Thoracic aorta (tissue), 2 donors: ENCODE measurements at regions not wholly inside any gene's neighbourhood (a gene's known extent, or its start where the extent isn't known, plus 50 kb on each side); places are given as distances from the start of the nearest gene placed in this dataset.

ENCODE experiments used
- ATAC-seq: fragments of 150-250 bp; one replicate; pipeline ENCODE4 v1.8.0; 2017; ENCODE audit warnings: low read depth; ENCODE audit not compliant: insufficient number of reproducible peaks, low FRiP score
- DNase-seq: peaks from one replicate; pipeline ENCODE4 v3.0.0-alpha.2; 2020; ENCODE audit warnings: low spot score
- H3K27ac ChIP-seq, 2 donors: fragments of 200-600 bp; sonication (generic); 1 replicate in 1 of 2; 2 replicates in 1 of 2; pipeline ENCODE4 v1.5.1; 2016; ENCODE audit warnings: mild to moderate bottlenecking in 2 of 2, moderate library complexity in 2 of 2
- H3K27me3 ChIP-seq: fragments of 200-600 bp; sonication (generic); replicated peaks from 2 replicates; pipeline ENCODE4 v1.6.0; 2016; ENCODE audit warnings: mild to moderate bottlenecking; ENCODE audit not compliant: insufficient read depth
- H3K36me3 ChIP-seq: fragments of 200-600 bp; sonication (generic); one replicate; pipeline ENCODE4 v1.5.1; 2016
- H3K4me1 ChIP-seq, 2 donors: fragments of 200-600 bp; sonication (generic); 1 replicate in 1 of 2; 2 replicates in 1 of 2; pipeline versions ENCODE4 v1.5.1 to v1.6.0; 2016; ENCODE audit warnings: low read depth in 2 of 2, mild to moderate bottlenecking in 1 of 2; ENCODE audit not compliant: control insufficient read depth in 1 of 2
- H3K4me3 ChIP-seq: fragments of 200-600 bp; sonication (generic); 2 replicates; pipeline ENCODE4 v1.5.1; 2016; ENCODE audit warnings: mild to moderate bottlenecking
- H3K9me3 ChIP-seq: fragments of 200-600 bp; sonication (generic); 2 replicates; pipeline ENCODE4 v1.5.1; 2016
- CTCF ChIP-seq: fragments of 200-600 bp; sonication (generic); IDR thresholded peaks from one replicate; pipeline ENCODE4 v1.5.1; 2019; ENCODE audit warnings: antibody characterized with exemption

GRCh38 chr2:153420394-153420793 lies 58.2 kb downstream of the RPRM start:
- no peak for TF ChIP-seq CTCF
- ATAC-seq, result no peak
- Histone ChIP-seq H3K27me3 (no peaks in the 10 kb centered on the region), H3K4me3 (no peak overlapping the region), H3K27ac (no peak overlapping the region), H3K9me3 (no peaks in the 10 kb centered on the region), H3K36me3 (no peaks in the 10 kb centered on the region), H3K4me1 (no peaks in the 10 kb centered on the region)
- DNase-seq, result no peak

GRCh38 chr2:153417077-153417476 lies 61.5 kb downstream of the RPRM start:
- Histone ChIP-seq H3K9me3 (no peaks in the 10 kb centered on the region), H3K27me3 (no peaks in the 10 kb centered on the region), H3K27ac (no peak overlapping the region), H3K4me1 (no peaks in the 10 kb centered on the region), H3K36me3 (no peaks in the 10 kb centered on the region), H3K4me3 (no peak overlapping the region)
- DNase-seq, result no peak
- no peak for TF ChIP-seq CTCF
- no peak for ATAC-seq

GRCh38 chr2:153416071-153416470 lies 62.5 kb downstream of the RPRM start:
- Histone ChIP-seq H3K4me1 (no peaks in the 10 kb centered on the region), H3K9me3 (no peaks in the 10 kb centered on the region), H3K27ac (no peak overlapping the region), H3K36me3 (no peaks in the 10 kb centered on the region), H3K27me3 (no peaks in the 10 kb centered on the region), H3K4me3 (no peak overlapping the region)
- DNase-seq (no peak), ATAC-seq (no peak)
- no peak for TF ChIP-seq CTCF

DNA sequence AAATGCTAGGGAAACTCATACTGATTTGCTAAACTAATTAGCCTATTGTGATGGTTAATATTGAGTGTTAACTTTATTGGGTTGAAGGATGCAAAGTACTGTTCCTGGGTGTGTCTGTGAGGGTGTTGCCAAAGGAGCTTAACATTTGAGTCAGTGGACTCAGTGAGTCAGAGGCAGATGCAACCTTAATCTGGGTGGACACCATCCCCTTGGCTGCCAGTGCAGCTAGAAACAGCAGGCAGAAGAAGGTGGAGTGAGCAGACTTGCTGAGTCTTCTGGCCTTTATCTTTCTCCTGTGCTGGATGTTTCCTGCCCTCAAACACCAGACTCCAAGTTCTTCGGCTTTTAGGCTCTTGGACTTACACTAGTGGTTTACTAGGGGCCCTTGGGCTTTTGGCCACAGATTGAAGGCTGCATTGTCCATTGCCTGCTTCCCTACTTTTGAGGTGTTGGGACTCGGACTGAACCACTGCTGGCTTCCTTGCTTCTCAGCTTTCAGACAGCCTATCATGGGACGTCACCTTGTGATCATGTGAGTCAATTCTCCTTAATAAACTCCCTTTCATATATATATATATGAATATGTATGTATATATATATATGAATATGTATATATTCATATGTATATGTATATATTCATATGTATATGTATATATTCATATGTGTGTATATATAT lies 69.7 kb downstream of the RPRM start:
- no peaks in the 10 kb centered on the region for H3K27me3 ChIP-seq

GRCh38 chr2:153405196-153405595 lies 73.4 kb downstream of the RPRM start:
- DNase-seq (no peak), ATAC-seq (no peak)
- Histone ChIP-seq H3K4me1 (no peaks in the 10 kb centered on the region), H3K9me3 (no peaks in the 10 kb centered on the region), H3K27ac (no peak overlapping the region), H3K27me3 (no peaks in the 10 kb centered on the region), H3K36me3 (no peaks in the 10 kb centered on the region), H3K4me3 (no peak overlapping the region)
- TF ChIP-seq CTCF, result no peak

More for the DNA sequence above, 69.7 kb downstream of the RPRM start:
- no peak for TF ChIP-seq CTCF
- no peak for DNase-seq
- H3K9me3 ChIP-seq, result no peaks in the 10 kb centered on the region
- H3K27ac ChIP-seq, result no peak overlapping the region
- H3K4me3 ChIP-seq, result no peak overlapping the region
- H3K4me1 ChIP-seq, result no peaks in the 10 kb centered on the region
- no peak for ATAC-seq
- H3K36me3 ChIP-seq, result no peaks in the 10 kb centered on the region
